ENCODE measurements at regions not wholly inside any gene's neighbourhood (a gene's known extent, or its start where the extent isn't known, plus 50 kb on each side); places are given as distances from the start of the nearest gene placed in this dataset.

GRCh38 chr4:11488657-11489452 lies 60.2 kb upstream of the HS3ST1 start:
- TF ChIP-seq CTCF (IDR thresholded peaks at IDR 0.05 in 4 of 5, conservative IDR thresholded peaks at IDR 0.05 in 1 of 5) (no peak), POLR2A (IDR thresholded peaks at IDR 0.05) (no peak)
